ENCODE measurements at regions not wholly inside any gene's neighbourhood (a gene's known extent, or its start where the extent isn't known, plus 50 kb on each side); places are given as distances from the start of the nearest gene placed in this dataset.

DNA sequence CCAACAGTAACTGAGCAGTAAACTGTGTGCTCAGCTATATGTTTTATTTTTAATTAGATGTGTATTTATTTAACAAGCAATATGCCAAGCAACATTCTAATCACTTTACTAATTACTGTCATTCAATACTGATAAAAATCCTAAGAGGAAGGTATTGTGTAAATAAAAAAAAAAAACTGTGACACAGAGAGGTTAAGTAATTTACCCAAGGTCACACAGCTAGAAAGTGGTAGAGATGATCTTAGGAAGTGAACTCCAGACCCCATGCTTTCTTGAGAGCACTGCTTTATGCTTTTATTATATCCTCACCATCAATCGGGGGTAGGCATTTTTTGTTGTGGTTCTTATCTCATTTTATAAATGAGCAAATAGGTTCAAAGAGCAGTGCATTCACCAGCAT lies 417.1 kb downstream of the RAB28 start:
- POLR2A ChIA-PET = no interaction called here
- Mint-ChIP-seq H3K27me3 (ENCODE audit: low read depth) (no peaks in the 10 kb centered on the region), H3K9me3 (no peaks in the 10 kb centered on the region; the same call in 1 of the 2 replicates), H3K27ac (no peak overlapping the region), H3K36me3 (no peaks in the 10 kb centered on the region), H3K4me1 (0 out of 2 replicates have a peak, but pooled peaks cover 3% of the 10 kb centered on the region), H3K4me3 (no peak overlapping the region)
- DNase-seq (ENCODE audit: low spot score) = no peak
- CTCF ChIA-PET = no interaction called here
- TF ChIP-seq, protein P1, sequence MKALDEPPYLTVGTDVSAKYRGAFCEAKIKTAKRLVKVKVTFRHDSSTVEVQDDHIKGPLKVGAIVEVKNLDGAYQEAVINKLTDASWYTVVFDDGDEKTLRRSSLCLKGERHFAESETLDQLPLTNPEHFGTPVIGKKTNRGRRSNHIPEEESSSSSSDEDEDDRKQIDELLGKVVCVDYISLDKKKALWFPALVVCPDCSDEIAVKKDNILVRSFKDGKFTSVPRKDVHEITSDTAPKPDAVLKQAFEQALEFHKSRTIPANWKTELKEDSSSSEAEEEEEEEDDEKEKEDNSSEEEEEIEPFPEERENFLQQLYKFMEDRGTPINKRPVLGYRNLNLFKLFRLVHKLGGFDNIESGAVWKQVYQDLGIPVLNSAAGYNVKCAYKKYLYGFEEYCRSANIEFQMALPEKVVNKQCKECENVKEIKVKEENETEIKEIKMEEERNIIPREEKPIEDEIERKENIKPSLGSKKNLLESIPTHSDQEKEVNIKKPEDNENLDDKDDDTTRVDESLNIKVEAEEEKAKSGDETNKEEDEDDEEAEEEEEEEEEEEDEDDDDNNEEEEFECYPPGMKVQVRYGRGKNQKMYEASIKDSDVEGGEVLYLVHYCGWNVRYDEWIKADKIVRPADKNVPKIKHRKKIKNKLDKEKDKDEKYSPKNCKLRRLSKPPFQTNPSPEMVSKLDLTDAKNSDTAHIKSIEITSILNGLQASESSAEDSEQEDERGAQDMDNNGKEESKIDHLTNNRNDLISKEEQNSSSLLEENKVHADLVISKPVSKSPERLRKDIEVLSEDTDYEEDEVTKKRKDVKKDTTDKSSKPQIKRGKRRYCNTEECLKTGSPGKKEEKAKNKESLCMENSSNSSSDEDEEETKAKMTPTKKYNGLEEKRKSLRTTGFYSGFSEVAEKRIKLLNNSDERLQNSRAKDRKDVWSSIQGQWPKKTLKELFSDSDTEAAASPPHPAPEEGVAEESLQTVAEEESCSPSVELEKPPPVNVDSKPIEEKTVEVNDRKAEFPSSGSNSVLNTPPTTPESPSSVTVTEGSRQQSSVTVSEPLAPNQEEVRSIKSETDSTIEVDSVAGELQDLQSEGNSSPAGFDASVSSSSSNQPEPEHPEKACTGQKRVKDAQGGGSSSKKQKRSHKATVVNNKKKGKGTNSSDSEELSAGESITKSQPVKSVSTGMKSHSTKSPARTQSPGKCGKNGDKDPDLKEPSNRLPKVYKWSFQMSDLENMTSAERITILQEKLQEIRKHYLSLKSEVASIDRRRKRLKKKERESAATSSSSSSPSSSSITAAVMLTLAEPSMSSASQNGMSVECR (CRISPR knock-in tag; IDR thresholded peaks at IDR 0.05; ENCODE audit: borderline replicate concordance) = no peak
- TF ChIP-seq, protein P2, sequence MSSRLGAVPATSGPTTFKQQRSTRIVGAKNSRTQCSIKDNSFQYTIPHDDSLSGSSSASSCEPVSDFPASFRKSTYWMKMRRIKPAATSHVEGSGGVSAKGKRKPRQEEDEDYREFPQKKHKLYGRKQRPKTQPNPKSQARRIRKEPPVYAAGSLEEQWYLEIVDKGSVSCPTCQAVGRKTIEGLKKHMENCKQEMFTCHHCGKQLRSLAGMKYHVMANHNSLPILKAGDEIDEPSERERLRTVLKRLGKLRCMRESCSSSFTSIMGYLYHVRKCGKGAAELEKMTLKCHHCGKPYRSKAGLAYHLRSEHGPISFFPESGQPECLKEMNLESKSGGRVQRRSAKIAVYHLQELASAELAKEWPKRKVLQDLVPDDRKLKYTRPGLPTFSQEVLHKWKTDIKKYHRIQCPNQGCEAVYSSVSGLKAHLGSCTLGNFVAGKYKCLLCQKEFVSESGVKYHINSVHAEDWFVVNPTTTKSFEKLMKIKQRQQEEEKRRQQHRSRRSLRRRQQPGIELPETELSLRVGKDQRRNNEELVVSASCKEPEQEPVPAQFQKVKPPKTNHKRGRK (CRISPR knock-in tag; IDR thresholded peaks at IDR 0.05; ENCODE audit: borderline replicate concordance) = no peak
- TF ChIP-seq, protein P3, sequence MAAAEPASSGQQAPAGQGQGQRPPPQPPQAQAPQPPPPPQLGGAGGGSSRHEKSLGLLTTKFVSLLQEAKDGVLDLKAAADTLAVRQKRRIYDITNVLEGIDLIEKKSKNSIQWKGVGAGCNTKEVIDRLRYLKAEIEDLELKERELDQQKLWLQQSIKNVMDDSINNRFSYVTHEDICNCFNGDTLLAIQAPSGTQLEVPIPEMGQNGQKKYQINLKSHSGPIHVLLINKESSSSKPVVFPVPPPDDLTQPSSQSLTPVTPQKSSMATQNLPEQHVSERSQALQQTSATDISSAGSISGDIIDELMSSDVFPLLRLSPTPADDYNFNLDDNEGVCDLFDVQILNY (CRISPR knock-in tag; IDR thresholded peaks at IDR 0.05) = no peak
- TF ChIP-seq NR3C1 (CRISPR knock-in tag; conservative IDR thresholded peaks at IDR 0.05; ENCODE audit: low read depth) (no peak), NFYB (CRISPR knock-in tag; conservative IDR thresholded peaks at IDR 0.05; ENCODE audit: low read depth) (no peak), ETV6 (CRISPR knock-in tag; IDR thresholded peaks at IDR 0.05) (no peak), FOXJ3 (CRISPR knock-in tag; IDR thresholded peaks at IDR 0.05; ENCODE audit: borderline replicate concordance) (no peak)
- TF ChIP-seq, protein P4, sequence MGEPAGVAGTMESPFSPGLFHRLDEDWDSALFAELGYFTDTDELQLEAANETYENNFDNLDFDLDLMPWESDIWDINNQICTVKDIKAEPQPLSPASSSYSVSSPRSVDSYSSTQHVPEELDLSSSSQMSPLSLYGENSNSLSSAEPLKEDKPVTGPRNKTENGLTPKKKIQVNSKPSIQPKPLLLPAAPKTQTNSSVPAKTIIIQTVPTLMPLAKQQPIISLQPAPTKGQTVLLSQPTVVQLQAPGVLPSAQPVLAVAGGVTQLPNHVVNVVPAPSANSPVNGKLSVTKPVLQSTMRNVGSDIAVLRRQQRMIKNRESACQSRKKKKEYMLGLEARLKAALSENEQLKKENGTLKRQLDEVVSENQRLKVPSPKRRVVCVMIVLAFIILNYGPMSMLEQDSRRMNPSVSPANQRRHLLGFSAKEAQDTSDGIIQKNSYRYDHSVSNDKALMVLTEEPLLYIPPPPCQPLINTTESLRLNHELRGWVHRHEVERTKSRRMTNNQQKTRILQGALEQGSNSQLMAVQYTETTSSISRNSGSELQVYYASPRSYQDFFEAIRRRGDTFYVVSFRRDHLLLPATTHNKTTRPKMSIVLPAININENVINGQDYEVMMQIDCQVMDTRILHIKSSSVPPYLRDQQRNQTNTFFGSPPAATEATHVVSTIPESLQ (CRISPR knock-in tag; IDR thresholded peaks at IDR 0.05) = no peak
- TF ChIP-seq, protein P5, sequence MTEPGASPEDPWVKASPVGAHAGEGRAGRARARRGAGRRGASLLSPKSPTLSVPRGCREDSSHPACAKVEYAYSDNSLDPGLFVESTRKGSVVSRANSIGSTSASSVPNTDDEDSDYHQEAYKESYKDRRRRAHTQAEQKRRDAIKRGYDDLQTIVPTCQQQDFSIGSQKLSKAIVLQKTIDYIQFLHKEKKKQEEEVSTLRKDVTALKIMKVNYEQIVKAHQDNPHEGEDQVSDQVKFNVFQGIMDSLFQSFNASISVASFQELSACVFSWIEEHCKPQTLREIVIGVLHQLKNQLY (CRISPR knock-in tag; IDR thresholded peaks at IDR 0.05) = no peak
- ATAC-seq = no peak

DNA sequence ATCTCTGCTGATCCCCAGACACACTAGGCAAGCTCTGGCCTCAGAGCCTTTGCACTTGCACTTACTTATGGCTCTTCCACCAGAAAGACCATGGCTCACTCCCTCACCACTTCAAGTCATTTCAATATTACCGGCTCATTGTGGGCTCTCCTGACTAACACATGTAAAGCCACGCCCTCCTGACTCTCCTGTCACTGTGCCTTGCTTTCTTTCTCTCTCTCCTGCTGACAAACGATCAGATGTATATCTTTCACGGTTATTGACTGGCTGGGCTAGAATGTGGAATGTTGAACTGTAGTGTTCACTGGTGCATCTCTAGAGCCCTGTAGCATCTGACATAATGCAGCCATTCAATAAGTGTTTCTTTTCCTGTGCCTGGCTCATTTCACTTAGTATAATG lies 425.1 kb downstream of the RAB28 start:
- Mint-ChIP-seq H3K4me1 (peaks cover 7% of the 10 kb centered on the region), H3K9me3 (no peaks in the 10 kb centered on the region), H3K27me3 (ENCODE audit: low read depth) (no peaks in the 10 kb centered on the region), H3K4me3 (no peak overlapping the region), H3K27ac (no peak overlapping the region), H3K36me3 (no peaks in the 10 kb centered on the region)
- DNase-seq (ENCODE audit: low spot score) = no peak
- no peak for ATAC-seq
- no peak for TF ChIP-seq ZNF219 (CRISPR knock-in tag; IDR thresholded peaks at IDR 0.05; ENCODE audit: borderline replicate concordance)
- TF ChIP-seq ZNF423 (CRISPR knock-in tag; IDR thresholded peaks at IDR 0.05) = no peak
- no peak for TF ChIP-seq ZNF232 (CRISPR knock-in tag; IDR thresholded peaks at IDR 0.05)
- TF ChIP-seq ZNF396 (CRISPR knock-in tag; IDR thresholded peaks at IDR 0.05; ENCODE audit: borderline replicate concordance) = no peak
- TF ChIP-seq, protein P6, sequence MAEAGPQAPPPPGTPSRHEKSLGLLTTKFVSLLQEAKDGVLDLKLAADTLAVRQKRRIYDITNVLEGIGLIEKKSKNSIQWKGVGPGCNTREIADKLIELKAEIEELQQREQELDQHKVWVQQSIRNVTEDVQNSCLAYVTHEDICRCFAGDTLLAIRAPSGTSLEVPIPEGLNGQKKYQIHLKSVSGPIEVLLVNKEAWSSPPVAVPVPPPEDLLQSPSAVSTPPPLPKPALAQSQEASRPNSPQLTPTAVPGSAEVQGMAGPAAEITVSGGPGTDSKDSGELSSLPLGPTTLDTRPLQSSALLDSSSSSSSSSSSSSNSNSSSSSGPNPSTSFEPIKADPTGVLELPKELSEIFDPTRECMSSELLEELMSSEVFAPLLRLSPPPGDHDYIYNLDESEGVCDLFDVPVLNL (CRISPR knock-in tag; IDR thresholded peaks at IDR 0.05; ENCODE audit: borderline replicate concordance, low read depth) = no peak
- no peak for TF ChIP-seq CREM (CRISPR knock-in tag; IDR thresholded peaks at IDR 0.05)
- no peak for TF ChIP-seq GRHL2 (CRISPR knock-in tag; IDR thresholded peaks at IDR 0.05; ENCODE audit: insufficient replicate concordance, severe bottlenecking)
- TF ChIP-seq EMX1 (CRISPR knock-in tag; IDR thresholded peaks at IDR 0.05) = no peak
- no peak for TF ChIP-seq NR1H2 (CRISPR knock-in tag; IDR thresholded peaks at IDR 0.05)
- TF ChIP-seq, protein P7, sequence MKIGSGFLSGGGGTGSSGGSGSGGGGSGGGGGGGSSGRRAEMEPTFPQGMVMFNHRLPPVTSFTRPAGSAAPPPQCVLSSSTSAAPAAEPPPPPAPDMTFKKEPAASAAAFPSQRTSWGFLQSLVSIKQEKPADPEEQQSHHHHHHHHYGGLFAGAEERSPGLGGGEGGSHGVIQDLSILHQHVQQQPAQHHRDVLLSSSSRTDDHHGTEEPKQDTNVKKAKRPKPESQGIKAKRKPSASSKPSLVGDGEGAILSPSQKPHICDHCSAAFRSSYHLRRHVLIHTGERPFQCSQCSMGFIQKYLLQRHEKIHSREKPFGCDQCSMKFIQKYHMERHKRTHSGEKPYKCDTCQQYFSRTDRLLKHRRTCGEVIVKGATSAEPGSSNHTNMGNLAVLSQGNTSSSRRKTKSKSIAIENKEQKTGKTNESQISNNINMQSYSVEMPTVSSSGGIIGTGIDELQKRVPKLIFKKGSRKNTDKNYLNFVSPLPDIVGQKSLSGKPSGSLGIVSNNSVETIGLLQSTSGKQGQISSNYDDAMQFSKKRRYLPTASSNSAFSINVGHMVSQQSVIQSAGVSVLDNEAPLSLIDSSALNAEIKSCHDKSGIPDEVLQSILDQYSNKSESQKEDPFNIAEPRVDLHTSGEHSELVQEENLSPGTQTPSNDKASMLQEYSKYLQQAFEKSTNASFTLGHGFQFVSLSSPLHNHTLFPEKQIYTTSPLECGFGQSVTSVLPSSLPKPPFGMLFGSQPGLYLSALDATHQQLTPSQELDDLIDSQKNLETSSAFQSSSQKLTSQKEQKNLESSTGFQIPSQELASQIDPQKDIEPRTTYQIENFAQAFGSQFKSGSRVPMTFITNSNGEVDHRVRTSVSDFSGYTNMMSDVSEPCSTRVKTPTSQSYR (CRISPR knock-in tag; IDR thresholded peaks at IDR 0.05) = no peak
- TF ChIP-seq CBFB (CRISPR knock-in tag; IDR thresholded peaks at IDR 0.05; ENCODE audit: low read depth) = no peak
- no peak for TF ChIP-seq ZNF416 (CRISPR knock-in tag; IDR thresholded peaks at IDR 0.05)
- ChIA-PET CTCF (no interaction called here), POLR2A (no interaction called here)
